ENCODE measurements at regions not wholly inside any gene's neighbourhood (a gene's known extent, or its start where the extent isn't known, plus 50 kb on each side); places are given as distances from the start of the nearest gene placed in this dataset.
"Not testable (repeated sequence)": the region's sequence is repeated elsewhere in the genome, so short reads cannot be mapped to it uniquely, and the experiment has no call there.

DNA sequence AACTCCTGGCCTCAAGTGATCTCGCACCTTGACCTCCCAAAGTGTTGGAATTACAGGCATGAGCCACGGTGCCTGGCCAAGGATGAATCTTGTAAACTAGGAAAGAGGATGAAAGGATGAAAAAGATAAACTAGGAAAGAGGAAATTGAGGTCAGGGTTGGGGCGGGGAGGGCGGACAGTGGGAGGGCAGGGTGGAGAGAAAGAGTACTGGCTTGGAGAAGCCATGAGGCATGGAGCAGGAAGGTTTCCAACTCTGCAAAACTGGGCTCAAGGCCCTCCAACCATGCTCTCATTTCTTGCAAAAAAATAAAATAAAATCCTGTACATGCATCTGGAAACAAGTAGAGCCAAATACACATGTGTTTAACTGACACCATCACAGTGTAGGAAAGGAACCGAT is 256.6 kb upstream of the SGK1 start:
- H3K4me1 Mint-ChIP-seq, result peaks cover 9% of the 10 kb centered on the region
- H3K36me3 Mint-ChIP-seq, result no peaks in the 10 kb centered on the region
- H3K9me3 Mint-ChIP-seq, result no peaks in the 10 kb centered on the region
- H3K27ac Mint-ChIP-seq, result no peak overlapping the region
- peaks cover 8% of the 10 kb centered on the region for H3K27me3 Mint-ChIP-seq
- ATAC-seq, result no peak
- H3K4me3 Mint-ChIP-seq, result no peak overlapping the region

DNA sequence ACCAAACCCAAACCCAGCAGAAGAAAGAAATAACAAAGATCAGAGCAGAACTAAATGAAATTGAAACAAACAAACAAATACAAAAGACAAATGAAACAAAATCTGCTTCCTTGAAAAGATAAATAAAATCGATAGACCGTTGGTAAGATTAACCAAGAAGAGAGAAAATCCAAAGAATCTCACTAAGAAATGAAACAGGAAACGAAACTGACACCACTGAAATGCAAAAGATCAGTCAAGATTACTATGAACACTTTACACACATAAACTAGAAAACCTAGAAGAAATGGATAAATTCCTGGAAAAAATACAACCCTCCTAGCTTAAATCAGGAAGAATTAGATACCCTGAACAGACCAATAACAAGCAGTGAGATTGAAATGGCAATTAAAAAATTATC is 252.1 kb upstream of the SGK1 start:
- not testable (repeated sequence) for H3K36me3 Mint-ChIP-seq, H3K27ac Mint-ChIP-seq, ATAC-seq, H3K27me3 Mint-ChIP-seq, H3K9me3 Mint-ChIP-seq
- Mint-ChIP-seq H3K4me3 (peak overlapping the region; percentile 16), H3K4me1 (peaks cover 10% of the 10 kb centered on the region)

DNA sequence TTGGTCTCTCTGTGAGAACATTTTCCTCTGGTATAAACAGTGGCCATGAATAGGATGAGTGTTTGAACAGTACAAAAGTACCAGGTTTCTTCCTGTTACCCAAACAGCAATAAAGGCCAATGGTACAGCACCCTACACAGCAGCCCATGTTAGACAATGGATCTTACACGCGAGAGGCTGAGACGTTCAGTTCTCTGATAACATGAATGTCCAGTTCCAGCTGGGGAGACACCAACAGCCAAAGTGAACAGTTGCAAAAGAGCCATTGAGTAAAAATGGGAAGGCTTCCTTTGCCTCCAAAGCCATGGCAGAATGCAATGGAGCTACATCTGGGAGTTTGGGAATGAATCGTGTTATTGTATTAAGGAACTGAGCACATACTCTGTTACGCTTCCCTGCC is 246.8 kb upstream of the SGK1 start:
- Mint-ChIP-seq H3K4me1 (peaks cover 3% of the 10 kb centered on the region), H3K27me3 (no peaks in the 10 kb centered on the region), H3K27ac (no peak overlapping the region), H3K4me3 (no peak overlapping the region), H3K9me3 (peaks cover 2% of the 10 kb centered on the region), H3K36me3 (no peaks in the 10 kb centered on the region)
- ATAC-seq, result no peak

DNA sequence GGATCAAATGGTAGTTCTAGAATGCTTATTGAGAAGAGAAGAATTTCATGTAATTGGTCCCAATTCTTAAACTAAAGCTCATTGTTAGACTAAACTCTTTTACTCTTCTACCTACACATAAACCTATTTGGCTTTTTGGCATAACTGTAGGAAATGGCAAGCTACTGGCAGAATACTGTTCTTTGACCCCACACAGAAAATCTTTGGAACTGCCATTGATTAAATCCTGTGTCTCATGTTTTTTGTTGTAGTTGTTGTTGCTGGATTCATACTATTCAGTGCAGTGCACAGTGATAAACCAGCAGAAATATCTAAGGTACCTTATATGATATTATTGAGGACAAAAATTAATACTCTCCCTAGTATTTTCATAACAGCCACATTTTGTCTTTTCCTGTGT is 242.1 kb upstream of the SGK1 start:
- no peak for ATAC-seq
- Mint-ChIP-seq H3K9me3 (peaks cover 2% of the 10 kb centered on the region), H3K4me1 (no peaks in the 10 kb centered on the region), H3K4me3 (no peak overlapping the region), H3K27me3 (no peaks in the 10 kb centered on the region), H3K36me3 (no peaks in the 10 kb centered on the region), H3K27ac (no peak overlapping the region)

GRCh38 chr6:134557509-134557908 is 239.6 kb upstream of the SGK1 start:
- ATAC-seq, result no peak
- Mint-ChIP-seq H3K27ac (no peak overlapping the region), H3K36me3 (no peaks in the 10 kb centered on the region), H3K4me3 (no peak overlapping the region), H3K27me3 (no peaks in the 10 kb centered on the region), H3K9me3 (peaks cover 2% of the 10 kb centered on the region), H3K4me1 (no peaks in the 10 kb centered on the region)

GRCh38 chr6:134555672-134556071 is 237.8 kb upstream of the SGK1 start:
- H3K4me1 Mint-ChIP-seq, result no peaks in the 10 kb centered on the region
- H3K36me3 Mint-ChIP-seq, result no peaks in the 10 kb centered on the region
- H3K27ac Mint-ChIP-seq, result no peak overlapping the region
- H3K4me3 Mint-ChIP-seq, result no peak overlapping the region
- ATAC-seq, result no peak
- no peaks in the 10 kb centered on the region for H3K27me3 Mint-ChIP-seq
- no peaks in the 10 kb centered on the region for H3K9me3 Mint-ChIP-seq

DNA sequence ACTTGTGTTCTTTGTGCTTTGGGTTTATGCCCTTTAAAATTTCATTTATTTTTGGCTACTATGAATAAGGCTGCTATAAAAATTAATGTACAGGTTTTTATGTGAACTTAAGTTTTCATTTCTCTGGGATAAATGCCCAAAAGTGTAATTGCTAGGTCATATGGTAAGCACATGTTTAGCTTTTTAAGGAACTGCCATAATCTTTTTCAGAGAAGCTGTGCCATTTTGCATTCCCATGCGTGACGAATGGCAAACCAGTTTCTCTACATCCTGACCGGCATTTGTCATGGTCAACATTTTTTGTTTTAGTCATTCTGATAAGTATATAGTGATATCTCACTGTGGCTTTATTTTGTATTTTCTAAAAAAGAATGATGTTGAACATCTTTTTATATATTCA is 236.0 kb upstream of the SGK1 start:
- Mint-ChIP-seq H3K4me3 (no peak overlapping the region), H3K9me3 (no peaks in the 10 kb centered on the region), H3K4me1 (no peaks in the 10 kb centered on the region), H3K36me3 (no peaks in the 10 kb centered on the region), H3K27ac (no peak overlapping the region), H3K27me3 (no peaks in the 10 kb centered on the region)
- no peak for ATAC-seq

DNA sequence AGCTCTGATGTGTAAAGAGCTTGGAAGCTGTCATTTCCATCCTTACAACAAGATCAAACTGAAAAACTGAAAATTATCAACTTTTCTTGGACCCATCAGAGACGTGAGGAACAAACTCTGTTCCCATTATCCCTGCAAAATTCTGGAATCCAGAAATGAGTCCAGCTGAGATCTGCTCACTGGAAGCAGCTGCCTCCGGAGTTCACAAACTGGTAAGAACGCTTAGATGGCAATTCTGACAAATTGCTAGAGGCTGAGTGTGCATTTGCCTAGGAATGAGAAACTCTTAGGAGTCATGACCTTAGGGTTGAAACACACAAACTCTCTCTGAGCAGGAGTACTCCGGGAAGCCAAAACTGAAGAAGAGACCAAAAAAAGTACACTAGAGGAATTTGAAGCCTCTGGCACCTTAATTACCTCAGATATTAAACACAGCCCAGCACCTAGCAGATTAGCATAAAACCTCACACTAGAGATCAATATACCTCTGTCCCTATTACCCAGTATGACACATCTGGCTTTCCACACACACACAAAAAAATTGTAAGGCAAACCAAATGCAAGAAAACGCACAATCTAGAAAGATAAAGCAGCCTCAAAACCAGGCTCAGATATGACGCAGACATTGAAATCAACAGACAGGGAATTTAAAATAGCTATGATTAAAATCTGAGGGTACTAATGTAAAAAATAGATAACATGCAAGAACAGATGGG is 233.5 kb upstream of the SGK1 start:
- Mint-ChIP-seq H3K27me3 (no peaks in the 10 kb centered on the region), H3K36me3 (no peaks in the 10 kb centered on the region), H3K27ac (no peak overlapping the region), H3K4me1 (no peaks in the 10 kb centered on the region), H3K9me3 (no peaks in the 10 kb centered on the region), H3K4me3 (no peak overlapping the region)
- no peak for ATAC-seq

DNA sequence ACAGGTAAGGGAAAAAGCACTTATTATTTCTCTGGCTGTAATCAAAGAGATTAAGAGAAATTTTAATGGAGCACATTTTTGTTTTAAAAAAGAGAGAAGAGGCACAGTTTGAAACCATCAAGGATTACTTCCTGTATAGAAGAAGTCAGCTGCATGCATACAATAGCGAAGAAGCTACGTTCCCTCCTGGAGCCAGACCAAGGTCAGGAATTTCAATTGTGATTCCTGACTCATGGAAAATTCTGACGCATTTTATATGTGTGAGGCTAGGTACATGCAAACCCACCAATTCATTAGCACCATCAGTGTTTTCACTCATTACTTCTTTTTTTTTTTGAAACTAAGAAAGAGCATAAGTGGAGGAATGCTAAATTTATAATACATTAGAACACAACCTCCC is 232.7 kb upstream of the SGK1 start:
- H3K9me3 Mint-ChIP-seq, result no peaks in the 10 kb centered on the region
- H3K4me3 Mint-ChIP-seq, result no peak overlapping the region
- H3K4me1 Mint-ChIP-seq, result no peaks in the 10 kb centered on the region
- no peaks in the 10 kb centered on the region for H3K27me3 Mint-ChIP-seq
- H3K27ac Mint-ChIP-seq, result no peak overlapping the region
- no peak for ATAC-seq
- no peaks in the 10 kb centered on the region for H3K36me3 Mint-ChIP-seq

DNA sequence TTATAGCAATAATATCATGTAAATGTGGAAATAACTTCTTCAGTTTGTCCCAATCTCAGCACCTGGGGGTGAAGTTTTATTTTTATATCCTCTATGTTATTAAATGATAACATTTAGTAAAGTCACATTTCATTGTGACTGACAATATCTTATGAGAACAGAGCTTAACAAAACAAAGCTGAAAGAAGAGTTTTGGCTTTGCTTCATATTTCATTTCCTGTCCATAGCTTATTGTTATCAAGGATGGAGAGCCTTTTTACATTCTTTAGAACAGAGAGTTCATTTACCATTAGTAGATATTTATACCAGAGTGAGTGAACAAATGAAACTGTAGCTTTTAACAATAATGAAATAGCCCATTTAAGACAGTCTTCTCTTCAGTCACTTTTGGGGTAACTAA is 231.9 kb upstream of the SGK1 start:
- no peaks in the 10 kb centered on the region for H3K27me3 Mint-ChIP-seq
- H3K27ac Mint-ChIP-seq, result no peak overlapping the region
- no peak overlapping the region for H3K4me3 Mint-ChIP-seq
- H3K9me3 Mint-ChIP-seq, result no peaks in the 10 kb centered on the region
- H3K36me3 Mint-ChIP-seq, result no peaks in the 10 kb centered on the region
- ATAC-seq, result no peak
- H3K4me1 Mint-ChIP-seq, result no peaks in the 10 kb centered on the region

GRCh38 chr6:134546962-134547645 is 229.2 kb upstream of the SGK1 start:
- Mint-ChIP-seq H3K27ac (no peak overlapping the region), H3K36me3 (no peaks in the 10 kb centered on the region), H3K27me3 (no peaks in the 10 kb centered on the region), H3K4me1 (no peaks in the 10 kb centered on the region), H3K9me3 (no peaks in the 10 kb centered on the region), H3K4me3 (no peak overlapping the region)
- ATAC-seq, result no peak

DNA sequence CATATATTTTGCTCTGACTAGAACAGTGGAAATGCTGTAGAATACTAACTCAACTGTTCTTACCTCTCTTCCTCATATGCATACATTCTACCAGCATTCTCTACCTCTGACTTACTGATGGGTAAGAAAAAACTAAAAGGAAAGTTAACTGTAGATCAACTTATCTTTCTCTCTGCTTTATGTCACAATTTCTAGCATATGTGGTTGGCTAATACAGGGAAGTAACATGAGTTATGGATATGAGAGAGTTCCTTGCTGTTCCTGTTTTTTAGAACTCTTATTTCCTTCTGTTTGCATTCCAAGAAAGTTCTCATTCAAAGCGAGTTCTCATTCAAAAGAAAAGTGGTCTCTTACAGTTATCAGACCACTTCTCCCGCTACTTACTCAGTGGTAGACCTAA is 226.8 kb upstream of the SGK1 start:
- H3K4me3 Mint-ChIP-seq, result no peak overlapping the region
- no peaks in the 10 kb centered on the region for H3K27me3 Mint-ChIP-seq
- ATAC-seq, result no peak
- no peak overlapping the region for H3K27ac Mint-ChIP-seq
- H3K36me3 Mint-ChIP-seq, result no peaks in the 10 kb centered on the region
- H3K9me3 Mint-ChIP-seq, result no peaks in the 10 kb centered on the region
- no peaks in the 10 kb centered on the region for H3K4me1 Mint-ChIP-seq

DNA sequence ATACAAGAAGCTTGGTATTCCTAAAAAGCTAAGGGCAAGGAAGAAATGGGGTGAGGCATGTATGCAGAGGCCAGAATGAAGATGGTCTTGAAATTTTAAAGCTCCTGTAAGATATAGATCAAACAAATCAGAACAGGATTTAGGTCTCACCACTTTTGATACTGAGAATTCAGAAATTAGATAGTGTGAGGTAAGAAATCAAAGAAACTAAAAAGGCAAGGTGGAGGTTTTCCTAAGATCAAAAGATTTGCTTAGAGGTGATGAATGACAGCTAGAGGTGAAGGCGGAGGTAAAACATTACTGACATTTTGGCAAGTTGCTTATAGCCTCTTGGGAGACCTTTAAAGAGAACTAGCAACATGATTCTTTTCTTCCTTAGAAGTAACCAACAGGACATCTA is 225.2 kb upstream of the SGK1 start:
- Mint-ChIP-seq H3K36me3 (no peaks in the 10 kb centered on the region), H3K4me1 (no peaks in the 10 kb centered on the region), H3K27ac (no peak overlapping the region), H3K27me3 (no peaks in the 10 kb centered on the region), H3K9me3 (no peaks in the 10 kb centered on the region), H3K4me3 (no peak overlapping the region)
- ATAC-seq, result no peak

DNA sequence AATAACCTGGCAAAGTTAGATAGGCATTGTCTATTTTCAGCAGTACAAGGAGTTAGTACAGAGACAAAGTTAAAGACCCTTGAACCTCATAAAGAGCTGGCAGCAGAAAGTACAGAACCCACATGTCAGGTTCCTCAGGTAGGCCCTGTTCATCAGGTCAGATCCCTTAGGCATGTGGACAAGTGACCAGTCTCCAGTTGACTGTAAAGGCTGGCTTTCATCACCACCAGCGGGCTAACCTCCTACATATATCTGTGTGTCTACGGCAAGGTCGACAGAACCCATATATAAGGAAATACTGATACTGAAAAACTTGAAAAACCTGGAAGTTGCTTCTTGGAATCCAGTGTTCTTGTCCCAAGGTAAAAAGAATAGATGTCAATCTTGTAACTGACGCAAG is 223.1 kb upstream of the SGK1 start:
- Mint-ChIP-seq H3K36me3 (no peaks in the 10 kb centered on the region), H3K4me1 (no peaks in the 10 kb centered on the region), H3K27me3 (no peaks in the 10 kb centered on the region), H3K4me3 (no peak overlapping the region), H3K9me3 (no peaks in the 10 kb centered on the region), H3K27ac (no peak overlapping the region)
- ATAC-seq, result no peak

- no peak overlapping the region for H3K4me3 Mint-ChIP-seq
- H3K4me1 Mint-ChIP-seq, result no peaks in the 10 kb centered on the region
- ATAC-seq, result no peak
- H3K27me3 Mint-ChIP-seq, result no peaks in the 10 kb centered on the region
- H3K36me3 Mint-ChIP-seq, result no peaks in the 10 kb centered on the region
- H3K9me3 Mint-ChIP-seq, result no peaks in the 10 kb centered on the region
- no peak overlapping the region for H3K27ac Mint-ChIP-seq
Observed at GRCh38 chr6:134539865-134540323, 222.0 kb upstream of the SGK1 start.

- H3K27me3 Mint-ChIP-seq, H3K4me1 Mint-ChIP-seq, ATAC-seq, H3K27ac Mint-ChIP-seq, H3K36me3 Mint-ChIP-seq, H3K4me3 Mint-ChIP-seq, H3K9me3 Mint-ChIP-seq: not testable (repeated sequence)
Observed at GRCh38 chr6:134537765-134538164, 219.9 kb upstream of the SGK1 start.

All from stimulated activated memory B cell treated with anti-CD40 and anti-IgM and Interleukin-4, amounts not matched to agents 10 μg/mL and 1 μg/mL and 100 μg/mL, for 72 hours (primary cell).